Stimulated activated CD4-positive, alpha-beta T cell treated with anti-CD3 and anti-CD28 coated beads, TNF-alpha, amount 100 ng/mL, for 1 hour (primary cell): ENCODE measurements at regions not wholly inside any gene's neighbourhood (a gene's known extent, or its start where the extent isn't known, plus 50 kb on each side); places are given as distances from the start of the nearest gene placed in this dataset.

Source experiments
- DNase-seq, 3 donors: peaks; one replicate each; pipeline ENCODE4 v3.0.0-alpha.2; 2020; ENCODE audit warnings: low read depth in 3 of 3, low spot score in 1 of 3

- no peak for DNase-seq
Observed at GRCh38 chr13:106699311-106699710, 131.4 kb upstream of the ARGLU1 start.

GRCh38 chr13:106696719-106697118, 128.8 kb upstream of the ARGLU1 start:
- DNase-seq = no peak

- DNase-seq = no peak
Observed at GRCh38 chr13:106696140-106696539, 128.2 kb upstream of the ARGLU1 start.

- no peak for DNase-seq
Observed at GRCh38 chr13:106695139-106695538, 127.2 kb upstream of the ARGLU1 start.

GRCh38 chr13:106691861-106692260, 123.9 kb upstream of the ARGLU1 start:
- no peak for DNase-seq

- no peak for DNase-seq
Observed at GRCh38 chr13:106691341-106691740, 123.4 kb upstream of the ARGLU1 start.

GRCh38 chr13:106690779-106691178, 122.8 kb upstream of the ARGLU1 start:
- no peak for DNase-seq

GRCh38 chr13:106689906-106690305, 122.0 kb upstream of the ARGLU1 start:
- no peak for DNase-seq

- DNase-seq = no peak
Observed at GRCh38 chr13:106688940-106689339, 121.0 kb upstream of the ARGLU1 start.

GRCh38 chr13:106686163-106686562, 118.2 kb upstream of the ARGLU1 start:
- DNase-seq = no peak

- DNase-seq = no peak
Observed at GRCh38 chr13:106685143-106685542, 117.2 kb upstream of the ARGLU1 start.

- no peak for DNase-seq
Observed at GRCh38 chr13:106683918-106684317, 116.0 kb upstream of the ARGLU1 start.

GRCh38 chr13:106683179-106683578, 115.2 kb upstream of the ARGLU1 start:
- DNase-seq = no peak

- no peak for DNase-seq
Observed at GRCh38 chr13:106681997-106682396, 114.1 kb upstream of the ARGLU1 start.

GRCh38 chr13:106681536-106681935, 113.6 kb upstream of the ARGLU1 start:
- DNase-seq = no peak

- no peak for DNase-seq
Observed at GRCh38 chr13:106680796-106681472, 113.0 kb upstream of the ARGLU1 start.

GRCh38 chr13:106678646-106679418, 110.9 kb upstream of the ARGLU1 start:
- DNase-seq = no peak

GRCh38 chr13:106675311-106675710, 107.4 kb upstream of the ARGLU1 start:
- no peak for DNase-seq

GRCh38 chr13:106660746-106661625, 93.0 kb upstream of the ARGLU1 start:
- DNase-seq = no peak

GRCh38 chr13:106657104-106657503, 89.2 kb upstream of the ARGLU1 start:
- no peak for DNase-seq

GRCh38 chr13:106656186-106656585, 88.2 kb upstream of the ARGLU1 start:
- DNase-seq = no peak

GRCh38 chr13:106651442-106651841, 83.5 kb upstream of the ARGLU1 start:
- DNase-seq = no peak
